ENCODE measurements at regions not wholly inside any gene's neighbourhood (a gene's known extent, or its start where the extent isn't known, plus 50 kb on each side); places are given as distances from the start of the nearest gene placed in this dataset.

DNA sequence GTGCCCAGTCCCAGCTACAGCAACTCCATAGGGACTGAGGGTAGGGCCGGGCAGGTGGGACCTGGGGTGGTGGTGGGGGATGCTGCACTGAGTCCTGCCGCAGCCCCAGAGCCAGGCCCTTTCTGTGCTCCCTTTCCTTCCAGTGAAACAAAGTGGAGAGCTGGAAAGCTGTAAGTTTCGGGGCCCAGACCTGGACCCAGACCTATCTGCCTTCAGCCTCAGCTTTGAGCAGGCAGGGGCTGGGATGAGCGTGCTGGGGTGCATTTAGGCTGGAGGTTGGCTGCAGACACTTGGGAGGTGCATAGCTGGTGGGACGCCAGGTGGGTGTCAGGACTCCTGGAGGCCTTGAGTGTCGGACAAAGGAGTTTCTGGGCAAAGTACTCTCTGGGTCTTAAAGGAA, 92.7 kb upstream of the C1orf174 start:
- TF ChIP-seq, protein P1, sequence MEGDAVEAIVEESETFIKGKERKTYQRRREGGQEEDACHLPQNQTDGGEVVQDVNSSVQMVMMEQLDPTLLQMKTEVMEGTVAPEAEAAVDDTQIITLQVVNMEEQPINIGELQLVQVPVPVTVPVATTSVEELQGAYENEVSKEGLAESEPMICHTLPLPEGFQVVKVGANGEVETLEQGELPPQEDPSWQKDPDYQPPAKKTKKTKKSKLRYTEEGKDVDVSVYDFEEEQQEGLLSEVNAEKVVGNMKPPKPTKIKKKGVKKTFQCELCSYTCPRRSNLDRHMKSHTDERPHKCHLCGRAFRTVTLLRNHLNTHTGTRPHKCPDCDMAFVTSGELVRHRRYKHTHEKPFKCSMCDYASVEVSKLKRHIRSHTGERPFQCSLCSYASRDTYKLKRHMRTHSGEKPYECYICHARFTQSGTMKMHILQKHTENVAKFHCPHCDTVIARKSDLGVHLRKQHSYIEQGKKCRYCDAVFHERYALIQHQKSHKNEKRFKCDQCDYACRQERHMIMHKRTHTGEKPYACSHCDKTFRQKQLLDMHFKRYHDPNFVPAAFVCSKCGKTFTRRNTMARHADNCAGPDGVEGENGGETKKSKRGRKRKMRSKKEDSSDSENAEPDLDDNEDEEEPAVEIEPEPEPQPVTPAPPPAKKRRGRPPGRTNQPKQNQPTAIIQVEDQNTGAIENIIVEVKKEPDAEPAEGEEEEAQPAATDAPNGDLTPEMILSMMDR (IDR thresholded peaks at IDR 0.05), result no peak
- TF ChIP-seq POLR2A (IDR thresholded peaks at IDR 0.05), result no peak
